Liver (tissue), 3 donors: ENCODE measurements at regions not wholly inside any gene's neighbourhood (a gene's known extent, or its start where the extent isn't known, plus 50 kb on each side); places are given as distances from the start of the nearest gene placed in this dataset.

Experiments used
- ATF3 ChIP-seq: IDR thresholded peaks from 2 replicates; pipeline ENCODE4 v1.6.1; 2016; ENCODE audit warnings: antibody characterized with exemption
- CTCF ChIP-seq: fragments of 150-350 bp; IDR thresholded peaks from 2 replicates; pipeline ENCODE4 v1.5.1; 2017; ENCODE audit warnings: improper control_type of control experiment, low read depth, low read length; ENCODE audit not compliant: missing input control
- EGR1 ChIP-seq, 2 donors: IDR thresholded peaks; 2 replicates each; pipeline ENCODE4 v1.6.1; 2016 to 2018; ENCODE audit warnings: antibody characterized with exemption in 2 of 2, low read depth in 2 of 2
- FOXA1 ChIP-seq: IDR thresholded peaks from 2 replicates; pipeline ENCODE4 v1.6.1; 2016; ENCODE audit warnings: antibody characterized with exemption
- GABPA ChIP-seq, 2 donors: IDR thresholded peaks in 1 of 2; conservative IDR thresholded peaks in 1 of 2; 2 replicates each; pipeline ENCODE4 v1.6.1; 2016; ENCODE audit warnings: antibody characterized with exemption in 2 of 2, mild to moderate bottlenecking in 1 of 2, moderate library complexity in 1 of 2
- HNF4A ChIP-seq, 2 donors: conservative IDR thresholded peaks; 2 replicates each; pipeline ENCODE4 v1.6.1; 2016; ENCODE audit warnings: antibody characterized with exemption in 2 of 2, mild to moderate bottlenecking in 2 of 2
- JUND ChIP-seq, 2 donors: IDR thresholded peaks; 2 replicates each; pipeline ENCODE4 v1.6.1; 2016; ENCODE audit warnings: antibody characterized with exemption in 2 of 2
- MAX ChIP-seq: IDR thresholded peaks from 2 replicates; pipeline ENCODE4 v1.6.1; 2016; ENCODE audit warnings: antibody characterized with exemption
- RAD21 ChIP-seq, 2 donors: IDR thresholded peaks; 2 replicates each; pipeline ENCODE4 v1.6.1; 2016; ENCODE audit warnings: antibody characterized with exemption in 2 of 2, mild to moderate bottlenecking in 2 of 2
- REST ChIP-seq: IDR thresholded peaks from 2 replicates; pipeline ENCODE4 v1.6.1; 2016; ENCODE audit warnings: antibody characterized with exemption, mild to moderate bottlenecking
- RXRA ChIP-seq, 2 donors: IDR thresholded peaks; 2 replicates each; pipeline ENCODE4 v1.6.1; 2017 to 2018; ENCODE audit warnings: antibody characterized with exemption in 2 of 2, mild to moderate bottlenecking in 1 of 2
- SP1 ChIP-seq: IDR thresholded peaks from 2 replicates; pipeline ENCODE4 v1.6.1; 2018; ENCODE audit warnings: antibody characterized with exemption, mild to moderate bottlenecking
- TAF1 ChIP-seq: conservative IDR thresholded peaks from 2 replicates; pipeline ENCODE4 v1.6.1; 2016; ENCODE audit warnings: antibody characterized with exemption, mild to moderate bottlenecking
- YY1 ChIP-seq: IDR thresholded peaks from 2 replicates; pipeline ENCODE4 v1.6.1; 2016; ENCODE audit warnings: antibody characterized with exemption, mild to moderate bottlenecking
- donor health status: healthy.
- donor health status: healthy.

GRCh38 chr13:44302233-44302632, 71.4 kb upstream of the SERP2 start:
- TF ChIP-seq CTCF = no peak
- no peak for TF ChIP-seq TAF1
- no peak for TF ChIP-seq RXRA (IDR thresholded peaks at IDR 0.05)
- no peak for TF ChIP-seq GABPA (IDR thresholded peaks at IDR 0.05 in 1 of 2, conservative IDR thresholded peaks at IDR 0.05 in 1 of 2)
- no peak for TF ChIP-seq REST
- no peak for TF ChIP-seq SP1
- no peak for TF ChIP-seq MAX
- TF ChIP-seq FOXA1 = no peak
- TF ChIP-seq HNF4A (conservative IDR thresholded peaks at IDR 0.05) = no peak
- TF ChIP-seq YY1 = no peak
- TF ChIP-seq EGR1 (IDR thresholded peaks at IDR 0.05; ENCODE audit: low read depth in 2 of 2) = no peak
- TF ChIP-seq ATF3 = no peak
- no peak for TF ChIP-seq RAD21 (IDR thresholded peaks at IDR 0.05)
- TF ChIP-seq JUND (IDR thresholded peaks at IDR 0.05) = no peak
